MCF 10A (cell line): ENCODE measurements at regions not wholly inside any gene's neighbourhood (a gene's known extent, or its start where the extent isn't known, plus 50 kb on each side); places are given as distances from the start of the nearest gene placed in this dataset.

Experiments
- BruUV-seq: library from RNA; stranded (reverse); fragments of 400-500 nt; replicated peaks from 2 replicates; lab custom pipeline; 2021; lab: Mats Ljungman, UMichigan
- CTCF ChIA-PET: fragments of 300-600 bp; sonication (Branson Sonifier 250); formaldehyde crosslinking; extraction: SDS; loops from one replicate; lab custom pipeline; 2021; ENCODE audit warnings: antibody characterized with exemption, inconsistent platforms; lab: Yijun Ruan, JAX
- POLR2A ChIA-PET: fragments of 300-600, 350-650 bp; sonication (Branson Sonifier 250); formaldehyde crosslinking; extraction: SDS; loops from one replicate; lab custom pipeline; 2020; ENCODE audit warnings: antibody characterized with exemption, inconsistent platforms; lab: Yijun Ruan, JAX
- DNase-seq: peaks from one replicate; pipeline ENCODE4 v3.0.0-alpha.2; 2018; ENCODE audit not compliant: unreplicated experiment
- H3K27ac Mint-ChIP-seq: one replicate; pipeline ENCODE4 v1.8.0; 2022; ENCODE audit warnings: mild to moderate bottlenecking, low read depth, mixed read lengths; ENCODE audit not compliant: unreplicated experiment
- H3K27me3 Mint-ChIP-seq: one replicate; pipeline ENCODE4 v1.8.0; 2022; ENCODE audit warnings: mixed read lengths; ENCODE audit not compliant: insufficient read depth, unreplicated experiment
- H3K36me3 Mint-ChIP-seq: one replicate; pipeline ENCODE4 v1.8.0; 2022; ENCODE audit warnings: mild to moderate bottlenecking, moderate library complexity, mixed read lengths; ENCODE audit not compliant: insufficient read depth, unreplicated experiment
- H3K4me1 Mint-ChIP-seq: one replicate; pipeline ENCODE4 v1.8.0; 2022; ENCODE audit warnings: mixed read lengths; ENCODE audit not compliant: insufficient read depth, unreplicated experiment
- H3K4me3 Mint-ChIP-seq: one replicate; pipeline ENCODE4 v1.8.0; 2022; ENCODE audit warnings: mild to moderate bottlenecking, moderate library complexity, mixed read lengths; ENCODE audit not compliant: unreplicated experiment
- H3K9me3 Mint-ChIP-seq: one replicate; pipeline ENCODE4 v1.8.0; 2022; ENCODE audit warnings: mixed read lengths; ENCODE audit not compliant: unreplicated experiment
- CTCF ChIP-seq: fragments of 200-600 bp; IDR thresholded peaks from one replicate; pipeline ENCODE4 v1.8.0; 2022; ENCODE audit warnings: antibody characterized with exemption, mild to moderate bottlenecking; ENCODE audit not compliant: unreplicated experiment
- intact Hi-C: fragments of 100-400 bp; cut with micrococcal nuclease; formaldehyde crosslinking; loops from 2 replicates; pipeline ENCODE4 v1.14.1; 2022

GRCh38 chr2:216911008-216911407 lies 51.1 kb upstream of the TNP1 start:
- ChIA-PET POLR2A (no interaction called here), CTCF (interaction anchor here (0.7 kb wide), 1 partner anchor 194 kb away, joined by 3 read pairs; no protein-coding TSS in a partner anchor)
- H3K4me1 Mint-ChIP-seq = no peaks in the 10 kb centered on the region
- H3K27me3 Mint-ChIP-seq = no peaks in the 10 kb centered on the region
- BruUV-seq = no TSS peak
- TF ChIP-seq CTCF = no peak
- intact Hi-C loops = no loop called here
- H3K27ac Mint-ChIP-seq = no peak overlapping the region
- H3K36me3 Mint-ChIP-seq = no peaks in the 10 kb centered on the region
- no peak overlapping the region for H3K4me3 Mint-ChIP-seq
- DNase-seq = no peak
- no peaks in the 10 kb centered on the region for H3K9me3 Mint-ChIP-seq

- Mint-ChIP-seq H3K4me1 (no peaks in the 10 kb centered on the region), H3K4me3 (no peak overlapping the region), H3K27me3 (peaks cover 2% of the 10 kb centered on the region), H3K27ac (no peak overlapping the region), H3K36me3 (no peaks in the 10 kb centered on the region), H3K9me3 (no peaks in the 10 kb centered on the region)
- TF ChIP-seq CTCF = no peak
- ChIA-PET CTCF (interaction anchor here (0.6 to 0.7 kb wide), 2 partner anchors 361 to 808 kb away, joined by 3 read pairs; no protein-coding TSS in a partner anchor), POLR2A (no interaction called here)
- intact Hi-C loops = no loop called here
- DNase-seq = no peak
- BruUV-seq = no TSS peak
Measured at GRCh38 chr2:216909541-216910210, 49.8 kb upstream of the TNP1 start.
